Adrenal gland (tissue), 9 donors: ENCODE measurements at regions not wholly inside any gene's neighbourhood (a gene's known extent, or its start where the extent isn't known, plus 50 kb on each side); places are given as distances from the start of the nearest gene placed in this dataset.

Experiments
- DNase-seq, 7 donors: peaks; one replicate each; pipeline ENCODE4 v3.0.0-alpha.2; 2019 to 2020
- H3K27ac ChIP-seq, 5 donors: fragments of 200-600 bp; sonication (generic) in 4 of 5; 1 replicate in 3 of 5; 2 replicates in 2 of 5; pipeline versions ENCODE4 v1.5.1 to v1.8.0; 2016 to 2020; ENCODE audit warnings: mild to moderate bottlenecking in 1 of 5
- H3K27me3 ChIP-seq: fragments of 200-600 bp; 2 replicates; pipeline ENCODE4 v1.8.0; 2021
- H3K36me3 ChIP-seq, 2 donors: fragments of 200-600 bp; replicated peaks in 1 of 2; 1 replicate in 1 of 2; 2 replicates in 1 of 2; pipeline versions ENCODE4 v1.5.1 to v1.8.0; 2018 to 2022
- H3K4me1 ChIP-seq, 2 donors: fragments of 200-600 bp; replicated peaks in 1 of 2; 1 replicate in 1 of 2; 2 replicates in 1 of 2; pipeline versions ENCODE4 v1.5.1 to v1.8.0; 2018 to 2021
- H3K4me3 ChIP-seq, 4 donors: fragments of 200-600 bp; sonication (generic) in 3 of 4; one replicate each; pipeline ENCODE4 v1.5.1; 2016 to 2018
- H3K9me3 ChIP-seq, 3 donors: fragments of 200-600 bp; sonication (generic) in 1 of 3; replicated peaks in 1 of 3; 1 replicate in 2 of 3; 2 replicates in 1 of 3; pipeline versions ENCODE4 v1.5.1 to v1.8.0; 2016 to 2021
- POLR2A ChIP-seq, 2 donors: fragments of 450-650 bp; IDR thresholded peaks; one replicate each; pipeline ENCODE4 v1.6.1; 2017; ENCODE audit warnings: antibody characterized with exemption in 2 of 2, mild to moderate bottlenecking in 2 of 2, moderate library complexity in 1 of 2
- WGBS, 4 donors: extraction: QIAGEN DNeasy Blood & Tissue Kit in 2 of 4; methylation state at CpG; one replicate each; pipeline versions ENCODE4 v1.1.5 to v1.1.7; 2013 to 2017; 5-methylcytosine and 5-hydroxymethylcytosine counted together
- intact Hi-C, 2 donors: fragments of 100-400 bp; cut with DNase I; formaldehyde crosslinking; loops; one replicate each; pipeline versions ENCODE4 v1.14.1 to v1.15.0; 2022 to 2023
- TF ChIP-seq, protein P1 (sequence below), 6 experiments: fragments of 450-650 bp in 4 of 6; fragments of 200-600 bp in 2 of 6; sonication (generic) in 1 of 6; IDR thresholded peaks; 1 replicate in 5 of 6; 2 replicates in 1 of 6; pipeline versions ENCODE4 v1.5.1 to v1.8.0; 2016 to 2021; ENCODE audit warnings: antibody characterized with exemption in 6 of 6, mild to moderate bottlenecking in 2 of 6, moderate library complexity in 1 of 6
- donor health status: healthy with polysubstance abuse.
- donor health status: Bipolar disorder and iron deficiency.
- donor health status: DM: yes; HTN: yes; CAD: no.
- donor health status: DM: no; HTN: no; CAD: no.
- donor health status: DM: no; HTN: no; CAD: no.

DNA sequence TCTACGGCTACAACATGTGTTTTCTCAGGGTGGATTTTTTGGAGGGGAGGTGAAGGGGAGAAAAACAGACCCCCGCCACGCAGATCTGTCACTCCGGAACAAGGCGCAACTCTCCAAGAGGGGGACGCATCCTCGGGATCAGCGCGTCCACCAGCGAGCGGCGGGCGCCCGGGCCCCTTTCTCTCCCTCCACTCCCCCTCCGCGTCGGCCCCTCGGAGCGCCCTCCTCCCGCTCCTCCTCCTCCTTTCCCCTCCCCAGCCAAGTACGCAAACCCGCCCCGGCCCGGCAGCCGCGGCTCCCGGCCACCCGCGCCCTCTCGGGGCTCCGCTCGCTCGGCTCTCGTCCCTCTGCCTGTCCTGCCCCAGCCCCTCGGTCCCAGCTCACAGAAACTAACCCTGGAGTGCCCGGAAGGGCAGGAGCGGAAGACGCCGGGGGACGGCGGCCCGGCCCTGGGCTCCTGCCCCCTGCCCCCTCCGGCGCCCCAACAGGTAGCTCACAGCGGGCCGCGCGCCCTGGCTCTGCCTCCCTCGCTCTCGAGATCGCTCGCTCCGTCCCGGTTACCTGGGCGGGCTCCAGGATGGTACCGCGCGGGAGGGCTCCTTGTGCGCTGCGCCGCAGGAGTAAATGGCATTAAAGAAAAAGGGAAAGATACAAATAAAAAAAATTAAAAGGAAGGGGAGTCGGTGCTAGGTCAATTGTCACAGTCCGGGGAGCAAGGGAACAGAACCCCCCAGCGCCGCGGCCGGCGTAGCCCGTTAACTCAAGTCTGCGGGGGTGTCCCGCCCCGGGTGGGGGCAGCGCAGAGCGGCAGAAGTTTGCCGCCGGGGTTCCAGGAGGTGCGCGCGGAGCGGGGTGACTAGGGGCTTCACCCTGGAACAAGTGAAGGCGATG lies 131.4 kb upstream of the C11orf58 start:
- peaks cover 5 to 14% of the 10 kb centered on the region in 2 donors for H3K4me1 ChIP-seq

GRCh38 chr11:16605894-16606783 lies 132.3 kb upstream of the C11orf58 start:
- Histone ChIP-seq H3K9me3 (no peaks in the 10 kb centered on the region), H3K4me1 (peaks cover 5 to 14% of the 10 kb centered on the region in 2 donors), H3K4me3 (peak overlapping the region; percentile 9 to 60 (median 34)), H3K36me3 (no peaks in the 10 kb centered on the region), H3K27me3 (peaks cover 23% of the 10 kb centered on the region), H3K27ac (peak overlapping the region in 4 of 5 donors; percentile 76 to 93 (median 84))
- TF ChIP-seq, protein P1, sequence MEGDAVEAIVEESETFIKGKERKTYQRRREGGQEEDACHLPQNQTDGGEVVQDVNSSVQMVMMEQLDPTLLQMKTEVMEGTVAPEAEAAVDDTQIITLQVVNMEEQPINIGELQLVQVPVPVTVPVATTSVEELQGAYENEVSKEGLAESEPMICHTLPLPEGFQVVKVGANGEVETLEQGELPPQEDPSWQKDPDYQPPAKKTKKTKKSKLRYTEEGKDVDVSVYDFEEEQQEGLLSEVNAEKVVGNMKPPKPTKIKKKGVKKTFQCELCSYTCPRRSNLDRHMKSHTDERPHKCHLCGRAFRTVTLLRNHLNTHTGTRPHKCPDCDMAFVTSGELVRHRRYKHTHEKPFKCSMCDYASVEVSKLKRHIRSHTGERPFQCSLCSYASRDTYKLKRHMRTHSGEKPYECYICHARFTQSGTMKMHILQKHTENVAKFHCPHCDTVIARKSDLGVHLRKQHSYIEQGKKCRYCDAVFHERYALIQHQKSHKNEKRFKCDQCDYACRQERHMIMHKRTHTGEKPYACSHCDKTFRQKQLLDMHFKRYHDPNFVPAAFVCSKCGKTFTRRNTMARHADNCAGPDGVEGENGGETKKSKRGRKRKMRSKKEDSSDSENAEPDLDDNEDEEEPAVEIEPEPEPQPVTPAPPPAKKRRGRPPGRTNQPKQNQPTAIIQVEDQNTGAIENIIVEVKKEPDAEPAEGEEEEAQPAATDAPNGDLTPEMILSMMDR (IDR thresholded peaks at IDR 0.05): peak; percentile 92 to 98 (median 97)
- peak; percentile 61 to 89 for TF ChIP-seq POLR2A (IDR thresholded peaks at IDR 0.05)
- 0 to 2% (median 1%) methylated on average over 36 of the region's 36 CpGs for WGBS, 4 donors
- intact Hi-C loops: loop anchor here (5.0 to 10.0 kb wide), 3 partner anchors 664 to 961 kb away; no protein-coding TSS in a partner anchor
- DNase-seq: peak; percentile 88 to 97 (median 93)

More for the DNA sequence above, 131.4 kb upstream of the C11orf58 start:
- Histone ChIP-seq H3K4me3 (peak overlapping the region in 3 of 4 donors; percentile 41 to 83 (median 60)), H3K36me3 (no peaks in the 10 kb centered on the region), H3K9me3 (no peaks in the 10 kb centered on the region), H3K27ac (peak overlapping the region in 4 of 5 donors; percentile 76 to 89 (median 84)), H3K27me3 (peaks cover 31% of the 10 kb centered on the region)
- no peak for TF ChIP-seq POLR2A (IDR thresholded peaks at IDR 0.05)
- TF ChIP-seq, protein P1 (IDR thresholded peaks at IDR 0.05): no peak
- 1 to 2% (median 1%) methylated on average over 64 to 81 of the region's 81 CpGs for WGBS, 4 donors
- peak in 6 of 7 donors; percentile 18 to 60 (median 46) for DNase-seq
- intact Hi-C loops: loop anchor here (5.0 to 10.0 kb wide), 3 partner anchors 665 to 962 kb away; no protein-coding TSS in a partner anchor

DNA sequence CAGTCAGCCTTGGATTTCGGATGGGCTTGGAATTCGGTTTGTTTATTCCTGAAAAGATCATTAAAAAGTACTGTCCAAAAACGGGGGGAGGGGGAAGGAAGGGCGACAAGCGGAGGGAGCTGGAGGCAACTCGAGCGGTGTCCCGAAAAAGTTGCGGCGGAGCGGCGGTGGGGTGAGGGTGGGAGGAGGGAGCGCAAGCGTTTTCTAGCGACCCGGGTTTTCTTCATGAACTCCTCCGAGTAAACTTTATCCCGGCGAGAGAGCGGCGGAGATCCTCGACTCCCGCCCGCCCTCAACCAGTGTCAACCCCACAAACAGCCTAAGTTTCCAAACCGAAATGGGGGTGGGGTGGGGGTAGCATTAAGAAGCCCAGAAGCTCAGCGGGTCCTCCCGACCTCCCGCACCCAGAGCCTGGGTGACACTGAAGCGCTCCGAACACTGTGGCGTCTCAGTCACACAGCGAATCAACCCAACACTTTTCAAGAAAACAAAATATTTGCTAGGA lies 133.0 kb upstream of the C11orf58 start:
- Histone ChIP-seq H3K36me3 (no peaks in the 10 kb centered on the region), H3K4me3 (peak overlapping the region in 3 of 4 donors; percentile 28 to 60 (median 41)), H3K9me3 (no peaks in the 10 kb centered on the region), H3K27ac (peak overlapping the region in 4 of 5 donors; percentile 72 to 93 (median 82)), H3K4me1 (peaks cover 5 to 14% of the 10 kb centered on the region in 2 donors), H3K27me3 (peaks cover 16% of the 10 kb centered on the region)
- TF ChIP-seq, protein P1 (IDR thresholded peaks at IDR 0.05): no peak
- TF ChIP-seq POLR2A (IDR thresholded peaks at IDR 0.05): no peak
- DNase-seq: peak; percentile 21 to 57 (median 46)
- WGBS, 4 donors: 0 to 2% (median 2%) methylated on average over 24 to 32 of the region's 32 CpGs
- intact Hi-C loops: loop anchor here (5.0 to 10.0 kb wide), 3 partner anchors 663 to 961 kb away; no protein-coding TSS in a partner anchor
